HG03103 (cell line): ENCODE measurements at regions not wholly inside any gene's neighbourhood (a gene's known extent, or its start where the extent isn't known, plus 50 kb on each side); places are given as distances from the start of the nearest gene placed in this dataset.

ENCODE experiments used
- ATAC-seq: cut with Tn5 transposase; IDR thresholded peaks from one replicate; pipeline ENCODE4 v1.9.1; 2021; ENCODE audit warnings: low read depth; ENCODE audit not compliant: unreplicated experiment

GRCh38 chr11:31959716-31960115 is 131.2 kb upstream of the RCN1 start:
- ATAC-seq, result no peak

- ATAC-seq, result peak; percentile 77
Observed at GRCh38 chr11:31958076-31958735, 132.7 kb upstream of the RCN1 start.

GRCh38 chr11:31957674-31958073 is 133.2 kb upstream of the RCN1 start:
- no peak for ATAC-seq

GRCh38 chr11:31956310-31956709 is 134.6 kb upstream of the RCN1 start:
- ATAC-seq, result no peak

- ATAC-seq, result no peak
Observed at GRCh38 chr11:31955838-31956237, 135.0 kb upstream of the RCN1 start.

- no peak for ATAC-seq
Observed at GRCh38 chr11:31953803-31954327, 137.0 kb upstream of the RCN1 start.

- ATAC-seq, result peak; percentile 63
Observed at GRCh38 chr11:31949733-31950200, 138.6 kb upstream of the PAX6 start.

- no peak for ATAC-seq
Observed at GRCh38 chr11:31947051-31947450, 135.9 kb upstream of the PAX6 start.

GRCh38 chr11:31943056-31943780 is 132.1 kb upstream of the PAX6 start:
- ATAC-seq, result peak; percentile 91

GRCh38 chr11:31940371-31941037 is 129.4 kb upstream of the PAX6 start:
- ATAC-seq, result no peak

- no peak for ATAC-seq
Observed at GRCh38 chr11:31939004-31939403, 127.9 kb upstream of the PAX6 start.

- no peak for ATAC-seq
Observed at GRCh38 chr11:31936312-31936711, 125.2 kb upstream of the PAX6 start.

- ATAC-seq, result no peak
Observed at GRCh38 chr11:31932879-31933278, 121.8 kb upstream of the PAX6 start.

- no peak for ATAC-seq
Observed at GRCh38 chr11:31927982-31928381, 116.9 kb upstream of the PAX6 start.

GRCh38 chr11:31926816-31927528 is 115.8 kb upstream of the PAX6 start:
- no peak for ATAC-seq

GRCh38 chr11:31926106-31926505 is 115.0 kb upstream of the PAX6 start:
- no peak for ATAC-seq

- peak; percentile 59 for ATAC-seq
Observed at GRCh38 chr11:31922450-31922849, 111.3 kb upstream of the PAX6 start.

- ATAC-seq, result no peak
Observed at GRCh38 chr11:31921081-31921480, 110.0 kb upstream of the PAX6 start.

- ATAC-seq, result no peak
Observed at GRCh38 chr11:31919175-31919574, 108.1 kb upstream of the PAX6 start.

GRCh38 chr11:31915867-31916266 is 104.7 kb upstream of the PAX6 start:
- no peak for ATAC-seq

- ATAC-seq, result peak; percentile 68
Observed at GRCh38 chr11:31913985-31914384, 102.9 kb upstream of the PAX6 start.
